NCI-H446 treated with DMSO at 0.1 percent for 48 hours (cell line): ENCODE measurements at regions not wholly inside any gene's neighbourhood (a gene's known extent, or its start where the extent isn't known, plus 50 kb on each side); places are given as distances from the start of the nearest gene placed in this dataset.
"Not testable (repeated sequence)": the region's sequence is repeated elsewhere in the genome, so short reads cannot be mapped to it uniquely, and the experiment has no call there.

Source experiments
- DNase-seq: peaks from one replicate; lab custom pipeline; 2025; lab: John Stamatoyannopoulos, UW

DNA sequence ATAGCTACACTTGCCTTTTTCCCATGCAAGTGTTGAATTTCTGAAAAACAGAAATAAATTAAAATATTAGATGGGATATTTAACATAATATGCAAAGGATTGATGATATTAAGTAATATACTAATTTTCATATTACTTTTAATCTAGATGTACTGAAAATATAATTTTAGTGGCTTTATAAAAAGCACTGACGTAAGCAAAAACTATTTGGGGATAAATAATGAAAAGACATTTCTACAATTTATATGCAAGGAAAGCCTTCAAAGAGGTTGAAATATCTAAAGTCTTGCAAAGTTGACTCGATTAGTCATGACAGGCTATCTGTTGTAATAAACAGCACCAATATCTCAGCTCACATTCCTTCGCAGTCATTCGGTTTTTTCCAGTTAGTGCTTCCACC lies 94.9 kb upstream of the ABCB5 start:
- no peak for DNase-seq

DNA sequence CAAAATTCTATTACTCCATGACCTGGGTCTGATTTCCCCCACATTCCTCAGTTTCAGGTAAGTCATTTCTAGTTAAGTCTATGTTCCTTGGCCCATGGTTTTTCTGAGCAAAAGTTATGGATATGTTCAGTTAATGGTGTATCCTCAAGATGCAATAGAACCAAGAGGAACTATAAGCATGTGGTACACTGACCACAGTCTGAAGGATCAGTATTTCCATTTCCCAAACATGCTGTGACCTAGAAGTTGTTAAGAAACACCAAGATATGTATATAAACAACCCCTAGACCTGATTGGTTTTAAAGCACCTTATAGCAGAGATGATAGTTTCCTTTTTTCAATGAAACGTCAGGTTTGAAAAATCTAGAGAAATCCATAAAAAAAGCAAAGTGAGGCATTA lies 94.2 kb upstream of the ABCB5 start:
- no peak for DNase-seq

GRCh38 chr7:20529260-20529659 lies 86.2 kb upstream of the ABCB5 start:
- no peak for DNase-seq

- DNase-seq: peak; percentile 56
These were observed 82.6 kb upstream of the ABCB5 start for GRCh38 chr7:20532890-20533289.

DNA sequence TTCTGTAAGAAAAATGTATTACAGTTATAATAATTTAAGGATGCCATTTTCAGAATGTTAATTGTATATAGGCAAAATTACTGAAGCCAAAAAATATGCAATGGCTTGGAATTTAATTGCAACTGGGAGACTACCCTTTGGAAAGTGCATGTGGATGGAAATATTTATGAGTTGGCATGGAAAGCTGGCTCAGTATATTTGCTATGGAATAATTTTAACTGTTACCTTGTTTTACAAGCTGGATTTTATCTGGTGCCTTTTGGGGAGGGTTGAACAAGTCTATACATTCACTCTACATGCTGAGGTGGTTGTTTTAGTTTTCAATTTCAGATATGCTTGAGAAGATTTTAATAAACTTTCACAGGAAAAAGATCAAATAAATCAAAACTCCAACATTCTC lies 80.9 kb upstream of the ABCB5 start:
- DNase-seq: no peak

- DNase-seq: no peak
These were observed 79.9 kb upstream of the ABCB5 start for GRCh38 chr7:20535541-20535940.

- DNase-seq: no peak
These were observed 76.3 kb upstream of the ABCB5 start for GRCh38 chr7:20539201-20539600.

DNA sequence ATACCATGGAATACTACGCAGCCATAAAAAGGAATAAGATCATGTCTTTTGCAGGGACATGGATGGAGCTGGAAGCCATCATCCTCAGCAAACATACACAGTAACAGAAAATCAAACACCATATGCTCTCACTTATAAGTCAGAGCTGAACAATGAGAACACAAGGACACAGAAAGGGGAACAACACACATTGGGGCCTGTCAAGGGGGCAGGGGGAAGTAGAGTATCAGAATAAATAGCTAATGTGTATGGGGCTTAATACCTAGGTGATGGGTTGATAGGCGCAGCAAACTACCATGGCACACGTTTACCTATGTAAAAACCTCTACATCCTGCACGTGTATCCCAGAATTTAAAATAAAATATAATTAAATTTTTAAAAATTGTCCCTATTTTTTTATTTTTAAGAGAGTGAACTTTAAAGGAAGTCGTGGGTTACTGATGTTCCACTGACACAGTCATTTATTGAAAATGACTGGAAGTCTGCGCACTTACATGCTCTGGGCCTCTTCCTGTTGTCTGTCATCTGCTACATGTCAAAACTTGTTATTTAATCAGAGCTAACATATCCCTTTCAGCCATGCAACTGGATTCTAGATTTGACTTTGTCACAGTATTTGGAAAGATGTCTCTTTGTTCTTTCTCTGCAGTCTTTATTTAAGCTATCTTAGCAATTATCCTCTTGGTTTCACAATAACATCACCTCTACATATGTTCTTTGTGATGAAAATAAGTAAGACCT lies 73.7 kb upstream of the ABCB5 start:
- DNase-seq: no peak

- DNase-seq: peak; percentile 67
These were observed 72.9 kb upstream of the ABCB5 start for GRCh38 chr7:20542594-20542993.

GRCh38 chr7:20543500-20543899 lies 72.0 kb upstream of the ABCB5 start:
- no peak for DNase-seq

- no peak for DNase-seq
These were observed 70.5 kb upstream of the ABCB5 start for GRCh38 chr7:20545016-20545415.

DNA sequence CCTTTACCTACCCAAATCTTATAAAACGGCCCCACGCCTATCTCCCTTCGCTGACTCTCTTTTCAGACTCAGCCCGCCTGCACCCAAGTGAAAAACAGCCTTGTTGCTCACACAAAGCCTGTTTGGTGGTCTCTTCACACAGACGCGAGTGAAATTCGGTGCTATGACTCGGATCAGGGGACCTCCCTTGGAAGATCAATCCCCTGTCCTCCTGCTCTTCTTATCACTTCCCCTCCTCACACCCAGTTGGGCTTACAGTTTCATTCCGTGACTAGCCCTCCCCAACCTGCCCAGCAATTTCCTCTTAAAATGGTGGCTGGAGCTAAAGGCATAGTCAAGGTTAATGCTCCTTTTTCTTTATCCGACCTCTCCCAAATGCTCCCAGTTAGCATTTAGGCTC lies 68.5 kb upstream of the ABCB5 start:
- DNase-seq: not testable (repeated sequence)

- DNase-seq: no peak
These were observed 61.4 kb upstream of the ABCB5 start for GRCh38 chr7:20554072-20554471.

DNA sequence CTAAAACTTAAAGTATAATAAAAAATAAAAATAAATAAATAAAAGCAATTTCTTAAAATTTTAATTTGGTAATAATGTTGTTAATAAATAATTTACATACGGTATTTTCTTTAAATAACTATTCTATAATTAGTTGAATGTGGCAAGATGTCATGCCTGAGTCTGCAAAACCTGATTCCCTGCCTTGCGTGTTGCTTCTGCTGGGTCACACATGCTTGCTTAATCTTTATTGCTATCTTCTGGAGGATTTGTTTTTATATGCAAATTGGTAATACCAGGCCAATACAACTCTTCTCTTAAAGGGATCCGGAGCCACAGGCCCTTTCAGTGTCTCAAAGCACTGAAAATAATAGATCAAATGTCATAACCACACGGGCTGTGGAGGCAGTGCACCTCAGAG lies 59.4 kb upstream of the ABCB5 start:
- DNase-seq: no peak

- no peak for DNase-seq
These were observed 58.4 kb upstream of the ABCB5 start for GRCh38 chr7:20557116-20557515.

GRCh38 chr7:20558963-20559716 lies 56.3 kb upstream of the ABCB5 start:
- no peak for DNase-seq

DNA sequence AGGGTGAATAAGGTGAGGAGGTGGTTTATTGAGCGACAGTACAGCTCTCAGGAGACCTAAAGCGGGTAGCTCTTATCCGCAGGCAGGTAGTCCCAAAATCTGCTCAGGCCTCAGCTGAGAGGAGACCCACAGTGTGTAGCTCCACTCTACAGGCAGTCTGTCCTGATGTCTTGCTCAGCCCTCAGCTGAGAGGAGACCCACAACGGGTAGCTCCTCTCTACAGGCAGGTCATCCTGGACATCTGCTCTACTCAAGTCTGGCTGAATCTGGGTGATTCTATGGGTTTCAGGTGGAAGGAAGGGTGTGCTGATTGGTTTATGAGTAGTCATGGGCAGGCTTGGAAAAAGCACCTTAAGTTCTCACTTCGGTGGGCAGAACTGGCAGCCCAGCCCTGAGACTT lies 55.6 kb upstream of the ABCB5 start:
- DNase-seq: no peak

- DNase-seq: no peak
These were observed 54.9 kb upstream of the ABCB5 start for GRCh38 chr7:20560325-20561180.

GRCh38 chr7:20561466-20561865 lies 54.0 kb upstream of the ABCB5 start:
- DNase-seq: no peak

GRCh38 chr7:20561908-20562307 lies 53.6 kb upstream of the ABCB5 start:
- no peak for DNase-seq

GRCh38 chr7:20562461-20562860 lies 53.0 kb upstream of the ABCB5 start:
- DNase-seq: no peak
